ENCODE measurements at regions not wholly inside any gene's neighbourhood (a gene's known extent, or its start where the extent isn't known, plus 50 kb on each side); places are given as distances from the start of the nearest gene placed in this dataset.

DNA sequence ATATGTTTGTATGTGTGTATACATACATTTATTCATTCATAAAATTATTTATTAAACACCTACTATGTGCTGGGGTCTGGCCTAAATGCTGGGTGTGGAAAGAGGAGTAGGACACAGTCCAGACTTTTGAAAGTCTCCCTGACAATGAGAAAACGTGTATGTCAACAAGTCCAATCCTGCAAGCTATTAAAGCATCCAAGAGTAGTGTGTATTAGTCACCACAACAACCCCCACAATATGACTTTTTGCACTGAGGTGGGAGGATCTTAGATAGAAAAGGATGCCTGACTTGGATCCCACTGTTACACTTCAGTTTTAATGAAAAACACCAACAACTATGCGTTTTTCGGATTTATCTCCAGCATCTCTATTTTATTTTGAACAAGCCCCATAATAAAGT lies 446.4 kb downstream of the EPHA4 start:
- TF ChIP-seq, protein P1, sequence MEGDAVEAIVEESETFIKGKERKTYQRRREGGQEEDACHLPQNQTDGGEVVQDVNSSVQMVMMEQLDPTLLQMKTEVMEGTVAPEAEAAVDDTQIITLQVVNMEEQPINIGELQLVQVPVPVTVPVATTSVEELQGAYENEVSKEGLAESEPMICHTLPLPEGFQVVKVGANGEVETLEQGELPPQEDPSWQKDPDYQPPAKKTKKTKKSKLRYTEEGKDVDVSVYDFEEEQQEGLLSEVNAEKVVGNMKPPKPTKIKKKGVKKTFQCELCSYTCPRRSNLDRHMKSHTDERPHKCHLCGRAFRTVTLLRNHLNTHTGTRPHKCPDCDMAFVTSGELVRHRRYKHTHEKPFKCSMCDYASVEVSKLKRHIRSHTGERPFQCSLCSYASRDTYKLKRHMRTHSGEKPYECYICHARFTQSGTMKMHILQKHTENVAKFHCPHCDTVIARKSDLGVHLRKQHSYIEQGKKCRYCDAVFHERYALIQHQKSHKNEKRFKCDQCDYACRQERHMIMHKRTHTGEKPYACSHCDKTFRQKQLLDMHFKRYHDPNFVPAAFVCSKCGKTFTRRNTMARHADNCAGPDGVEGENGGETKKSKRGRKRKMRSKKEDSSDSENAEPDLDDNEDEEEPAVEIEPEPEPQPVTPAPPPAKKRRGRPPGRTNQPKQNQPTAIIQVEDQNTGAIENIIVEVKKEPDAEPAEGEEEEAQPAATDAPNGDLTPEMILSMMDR (IDR thresholded peaks at IDR 0.05), result no peak
- TF ChIP-seq ZFX (IDR thresholded peaks at IDR 0.05; ENCODE audit: borderline replicate concordance), result no peak
- no peak overlapping the region for H3K27ac ChIP-seq

DNA sequence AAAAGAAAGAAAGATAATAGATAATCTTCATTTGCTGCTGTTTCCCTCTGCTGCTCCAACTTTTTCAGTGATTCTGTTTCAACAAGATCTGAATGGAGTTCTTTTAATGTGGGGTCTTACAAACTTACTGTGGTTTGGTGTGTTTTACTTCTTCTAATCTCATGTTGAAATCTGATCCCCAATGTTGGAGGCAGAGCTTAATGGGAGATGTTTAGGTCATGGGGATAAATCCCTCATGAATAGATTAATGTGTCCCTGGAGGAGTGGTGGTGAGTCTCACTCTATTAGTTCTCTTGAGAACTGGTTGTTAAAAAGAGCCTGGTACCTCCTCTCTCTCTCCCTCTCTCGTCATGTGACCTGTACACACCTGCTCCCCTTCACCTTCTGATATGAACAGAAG lies 442.4 kb downstream of the EPHA4 start:
- no peak for TF ChIP-seq ZFX (IDR thresholded peaks at IDR 0.05; ENCODE audit: borderline replicate concordance)
- TF ChIP-seq, protein P1 (IDR thresholded peaks at IDR 0.05), result no peak
- H3K27ac ChIP-seq, result no peak overlapping the region

DNA sequence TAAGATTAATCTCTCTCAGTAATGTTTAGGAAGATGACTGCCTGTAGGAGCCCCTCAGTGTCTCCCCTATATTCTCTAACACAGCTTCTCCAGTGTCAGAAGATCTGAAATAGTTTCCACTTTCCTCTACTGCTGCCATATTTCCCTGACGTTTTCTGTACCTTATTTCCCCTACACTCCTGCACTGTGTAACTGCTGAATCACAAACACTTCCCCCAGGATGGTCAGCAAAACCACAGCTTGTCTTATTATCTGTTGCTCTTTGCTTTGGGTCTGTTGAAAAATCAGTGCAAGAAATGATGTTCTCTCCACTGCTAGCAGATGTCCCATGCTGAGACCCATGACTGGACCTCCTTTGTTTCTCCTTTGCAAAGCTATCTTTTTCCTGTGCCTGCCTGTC lies 441.7 kb downstream of the EPHA4 start:
- no peak overlapping the region for H3K27ac ChIP-seq
- TF ChIP-seq ZFX (IDR thresholded peaks at IDR 0.05; ENCODE audit: borderline replicate concordance), result no peak
- TF ChIP-seq, protein P1 (IDR thresholded peaks at IDR 0.05), result no peak

DNA sequence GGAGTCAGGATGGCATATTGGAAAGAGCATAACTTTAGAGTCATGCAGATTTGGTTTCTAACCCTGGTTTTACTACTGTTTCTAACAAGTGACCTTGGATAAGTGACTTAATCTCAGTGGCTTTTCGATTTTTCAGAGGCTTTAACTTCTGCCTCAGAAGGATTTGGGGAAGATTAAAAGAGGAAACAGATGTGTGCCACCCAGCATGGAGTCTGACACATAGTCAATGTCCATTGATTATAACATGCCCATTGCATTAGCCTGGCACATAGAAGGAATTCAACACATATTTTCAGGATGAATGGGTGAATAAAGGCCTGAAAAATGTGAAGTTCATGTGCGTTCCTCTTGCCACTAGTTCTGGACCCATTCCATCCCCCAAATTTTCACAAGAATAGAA lies 438.2 kb downstream of the EPHA4 start:
- no peak for TF ChIP-seq ZFX (IDR thresholded peaks at IDR 0.05; ENCODE audit: borderline replicate concordance)
- TF ChIP-seq, protein P1 (IDR thresholded peaks at IDR 0.05), result no peak
- H3K27ac ChIP-seq, result no peak overlapping the region

DNA sequence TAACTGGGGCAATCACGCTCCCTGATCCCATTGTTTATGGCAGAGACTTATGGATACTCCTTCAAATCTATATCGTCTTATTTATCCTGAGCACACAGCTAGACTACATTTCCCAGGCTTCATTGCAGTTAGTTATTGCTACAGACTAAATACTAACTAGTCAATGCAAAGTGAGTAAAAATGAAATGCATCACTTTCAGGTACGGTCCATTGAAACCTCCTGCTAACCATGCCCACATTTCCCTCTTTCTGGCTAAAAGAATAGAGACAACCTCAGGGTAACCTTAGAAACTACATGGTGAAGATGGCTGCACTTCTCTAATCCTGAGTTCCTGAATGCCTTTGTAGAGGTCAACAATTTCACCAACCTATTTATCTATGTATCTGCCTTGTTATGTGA lies 437.4 kb downstream of the EPHA4 start:
- no peak for TF ChIP-seq ZFX (IDR thresholded peaks at IDR 0.05; ENCODE audit: borderline replicate concordance)
- TF ChIP-seq, protein P1 (IDR thresholded peaks at IDR 0.05), result no peak

DNA sequence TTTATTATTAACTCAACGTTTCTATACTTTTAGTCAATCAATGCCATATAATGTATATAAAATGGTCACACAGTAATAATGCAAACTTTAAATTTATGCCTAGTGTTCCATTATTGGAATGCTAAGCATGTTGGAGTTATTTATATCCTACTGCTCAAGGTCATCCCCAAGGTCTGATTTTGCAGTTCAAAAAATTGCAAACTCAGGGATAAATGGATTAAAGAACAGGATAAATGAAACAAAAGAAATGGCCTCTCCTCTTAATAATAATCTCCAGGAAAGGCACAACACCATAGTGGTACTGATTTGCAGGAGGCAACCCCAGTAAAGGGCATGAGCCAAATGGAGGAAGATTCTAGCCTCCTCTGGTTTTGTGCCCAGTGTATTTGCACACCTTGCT lies 436.4 kb downstream of the EPHA4 start:
- no peak for TF ChIP-seq ZFX (IDR thresholded peaks at IDR 0.05; ENCODE audit: borderline replicate concordance)
- TF ChIP-seq, protein P1 (IDR thresholded peaks at IDR 0.05), result no peak
- H3K27ac ChIP-seq, result no peak overlapping the region

More for the DNA sequence above, 437.4 kb downstream of the EPHA4 start:
- no peak overlapping the region for H3K27ac ChIP-seq

DNA sequence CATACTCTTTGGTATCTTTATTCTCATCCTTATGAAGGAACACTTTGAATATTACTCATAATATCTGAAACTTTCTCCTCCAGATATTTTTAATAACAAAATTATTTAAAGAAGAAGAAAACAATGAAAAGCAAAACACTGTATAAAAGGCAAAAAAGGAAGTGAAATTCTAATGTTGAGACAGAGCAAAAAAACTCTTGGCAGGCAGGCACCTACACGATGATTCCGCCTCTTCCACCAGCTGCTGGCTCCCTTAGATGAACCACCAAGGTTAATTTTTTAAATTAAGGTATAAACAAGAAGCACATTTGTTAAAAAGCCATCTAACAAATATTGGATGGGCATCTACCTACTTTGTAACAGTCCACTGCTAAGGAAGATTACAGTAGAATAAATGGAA lies 434.7 kb downstream of the EPHA4 start:
- TF ChIP-seq, protein P1 (IDR thresholded peaks at IDR 0.05), result no peak
- TF ChIP-seq ZFX (IDR thresholded peaks at IDR 0.05; ENCODE audit: borderline replicate concordance), result no peak
- no peak overlapping the region for H3K27ac ChIP-seq

Data from 22Rv1 (cell line).